Esophagus muscularis mucosa (tissue), 4 donors: ENCODE measurements at regions not wholly inside any gene's neighbourhood (a gene's known extent, or its start where the extent isn't known, plus 50 kb on each side); places are given as distances from the start of the nearest gene placed in this dataset.

Experiments
- EP300 ChIP-seq: sonication (generic); formaldehyde crosslinking; IDR thresholded peaks from one replicate; pipeline ENCODE4 v1.6.1; 2017; ENCODE audit warnings: antibody characterized with exemption
- POLR2A ChIP-seq: fragments of 450-650 bp; IDR thresholded peaks from one replicate; pipeline ENCODE4 v1.6.1; 2017; ENCODE audit warnings: antibody characterized with exemption, moderate library complexity, mild to moderate bottlenecking, low read depth
- TF ChIP-seq, protein P1 (sequence below), 3 experiments: fragments of 200-600 bp in 2 of 3; fragments of 450-650 bp in 1 of 3; sonication (generic) in 2 of 3; IDR thresholded peaks; one replicate each; pipeline ENCODE4 v1.5.1; 2017 to 2019; ENCODE audit warnings: antibody characterized with exemption in 3 of 3, mild to moderate bottlenecking in 2 of 3, moderate library complexity in 1 of 3

- TF ChIP-seq, protein P1, sequence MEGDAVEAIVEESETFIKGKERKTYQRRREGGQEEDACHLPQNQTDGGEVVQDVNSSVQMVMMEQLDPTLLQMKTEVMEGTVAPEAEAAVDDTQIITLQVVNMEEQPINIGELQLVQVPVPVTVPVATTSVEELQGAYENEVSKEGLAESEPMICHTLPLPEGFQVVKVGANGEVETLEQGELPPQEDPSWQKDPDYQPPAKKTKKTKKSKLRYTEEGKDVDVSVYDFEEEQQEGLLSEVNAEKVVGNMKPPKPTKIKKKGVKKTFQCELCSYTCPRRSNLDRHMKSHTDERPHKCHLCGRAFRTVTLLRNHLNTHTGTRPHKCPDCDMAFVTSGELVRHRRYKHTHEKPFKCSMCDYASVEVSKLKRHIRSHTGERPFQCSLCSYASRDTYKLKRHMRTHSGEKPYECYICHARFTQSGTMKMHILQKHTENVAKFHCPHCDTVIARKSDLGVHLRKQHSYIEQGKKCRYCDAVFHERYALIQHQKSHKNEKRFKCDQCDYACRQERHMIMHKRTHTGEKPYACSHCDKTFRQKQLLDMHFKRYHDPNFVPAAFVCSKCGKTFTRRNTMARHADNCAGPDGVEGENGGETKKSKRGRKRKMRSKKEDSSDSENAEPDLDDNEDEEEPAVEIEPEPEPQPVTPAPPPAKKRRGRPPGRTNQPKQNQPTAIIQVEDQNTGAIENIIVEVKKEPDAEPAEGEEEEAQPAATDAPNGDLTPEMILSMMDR (IDR thresholded peaks at IDR 0.05), result no peak
- no peak for TF ChIP-seq POLR2A
- no peak for TF ChIP-seq EP300
Measured at GRCh38 chr2:122858813-122859212, 1103.4 kb downstream of the TSN start.
